ENCODE measurements at regions not wholly inside any gene's neighbourhood (a gene's known extent, or its start where the extent isn't known, plus 50 kb on each side); places are given as distances from the start of the nearest gene placed in this dataset.

DNA sequence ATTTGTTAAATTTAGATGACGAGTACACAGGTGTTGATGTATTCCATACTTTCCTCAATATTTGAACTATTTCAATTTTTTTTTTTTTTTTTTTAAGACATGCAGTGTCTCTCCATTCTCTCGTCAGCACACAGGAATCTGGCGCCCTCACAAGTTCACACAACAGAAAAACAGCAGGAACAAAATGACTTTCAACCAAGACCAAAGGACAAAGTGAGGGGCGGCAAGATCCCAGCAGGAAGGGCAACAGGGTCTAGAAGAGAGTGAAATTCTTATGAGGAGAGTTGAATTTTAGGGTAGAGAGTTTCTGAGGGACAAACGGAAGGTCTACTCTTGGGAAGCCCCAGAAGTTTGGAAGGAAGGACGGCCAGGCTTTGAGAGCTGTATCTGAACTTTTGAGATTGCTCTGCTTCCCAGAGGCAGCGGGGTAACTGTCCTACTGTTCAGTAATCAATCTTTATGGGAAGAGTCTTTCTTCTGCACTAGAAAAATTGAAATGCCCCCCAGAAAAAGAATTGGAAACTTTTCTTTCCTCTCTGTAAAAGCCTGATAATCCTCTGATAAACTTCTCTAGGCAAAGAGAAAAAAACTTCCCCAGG lies 760.2 kb downstream of the RAB28 start:
- peak overlapping the region; percentile 52 for H3K4me3 Mint-ChIP-seq (ENCODE audit: unreplicated experiment)
- intact Hi-C loops (cut with micrococcal nuclease; ENCODE audit: unreplicated experiment), result loop anchor here (1.0 kb wide), 2 partner anchors 45 to 91 kb away; no protein-coding TSS in a partner anchor

DNA sequence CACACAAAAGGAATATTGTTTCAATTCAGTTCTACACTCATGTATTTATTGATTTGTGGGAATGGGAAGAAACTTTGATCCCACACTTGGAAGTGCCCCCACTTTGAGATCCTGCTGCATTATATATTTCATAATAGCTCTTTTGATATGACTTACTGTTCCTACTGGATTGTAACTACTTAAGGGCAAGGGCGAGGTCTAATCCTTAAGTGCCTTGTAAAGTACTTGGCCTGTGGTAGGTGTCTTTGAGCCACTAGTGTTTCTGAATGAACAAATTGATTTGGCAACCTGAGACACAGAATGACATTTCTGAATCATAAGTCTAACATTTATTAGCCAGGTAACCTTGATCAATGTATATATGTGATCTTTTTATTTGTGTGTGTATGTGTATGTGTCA lies 767.2 kb downstream of the RAB28 start:
- Mint-ChIP-seq H3K27ac (ENCODE audit: unreplicated experiment) (no peak overlapping the region), H3K4me3 (ENCODE audit: unreplicated experiment) (no peak overlapping the region), H3K4me1 (ENCODE audit: low read depth, unreplicated experiment) (peaks cover 7% of the 10 kb centered on the region), H3K27me3 (ENCODE audit: insufficient read depth, unreplicated experiment) (no peaks in the 10 kb centered on the region), H3K36me3 (ENCODE audit: insufficient read depth, unreplicated experiment) (no peaks in the 10 kb centered on the region), H3K9me3 (ENCODE audit: unreplicated experiment) (no peaks in the 10 kb centered on the region)
- no peak for DNase-seq
- TF ChIP-seq, protein P1, sequence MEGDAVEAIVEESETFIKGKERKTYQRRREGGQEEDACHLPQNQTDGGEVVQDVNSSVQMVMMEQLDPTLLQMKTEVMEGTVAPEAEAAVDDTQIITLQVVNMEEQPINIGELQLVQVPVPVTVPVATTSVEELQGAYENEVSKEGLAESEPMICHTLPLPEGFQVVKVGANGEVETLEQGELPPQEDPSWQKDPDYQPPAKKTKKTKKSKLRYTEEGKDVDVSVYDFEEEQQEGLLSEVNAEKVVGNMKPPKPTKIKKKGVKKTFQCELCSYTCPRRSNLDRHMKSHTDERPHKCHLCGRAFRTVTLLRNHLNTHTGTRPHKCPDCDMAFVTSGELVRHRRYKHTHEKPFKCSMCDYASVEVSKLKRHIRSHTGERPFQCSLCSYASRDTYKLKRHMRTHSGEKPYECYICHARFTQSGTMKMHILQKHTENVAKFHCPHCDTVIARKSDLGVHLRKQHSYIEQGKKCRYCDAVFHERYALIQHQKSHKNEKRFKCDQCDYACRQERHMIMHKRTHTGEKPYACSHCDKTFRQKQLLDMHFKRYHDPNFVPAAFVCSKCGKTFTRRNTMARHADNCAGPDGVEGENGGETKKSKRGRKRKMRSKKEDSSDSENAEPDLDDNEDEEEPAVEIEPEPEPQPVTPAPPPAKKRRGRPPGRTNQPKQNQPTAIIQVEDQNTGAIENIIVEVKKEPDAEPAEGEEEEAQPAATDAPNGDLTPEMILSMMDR (IDR thresholded peaks at IDR 0.05; ENCODE audit: insufficient read depth in 1 of 2, low read depth in 1 of 2, low read length in 1 of 2, severe bottlenecking in 1 of 2, unreplicated experiment in 1 of 2), result no peak
- CTCF ChIA-PET, result no interaction called here
- Histone ChIP-seq H3K27me3 (replicated peaks; ENCODE audit: control insufficient read depth, insufficient read depth, low read length) (no peaks in the 10 kb centered on the region), H3K4me3 (ENCODE audit: low read depth, low read length) (no peak overlapping the region), H3K4me1 (no peaks in the 10 kb centered on the region), H3K36me3 (ENCODE audit: control insufficient read depth, insufficient read depth, low read length) (no peaks in the 10 kb centered on the region), H3K9me3 (no peaks in the 10 kb centered on the region)
- intact Hi-C loops (cut with micrococcal nuclease; ENCODE audit: unreplicated experiment), result no loop called here
- BruUV-seq (replicated peaks), result no TSS peak
- POLR2A ChIA-PET, result no interaction called here

More for the DNA sequence above, 760.2 kb downstream of the RAB28 start:
- no peaks in the 10 kb centered on the region for H3K9me3 ChIP-seq
- no peaks in the 10 kb centered on the region for H3K27me3 ChIP-seq (replicated peaks; ENCODE audit: control insufficient read depth, insufficient read depth, low read length)
- CTCF ChIA-PET, result interaction anchor here (0.7 kb wide), 1 partner anchor 819 kb away, joined by 3 read pairs; no protein-coding TSS in a partner anchor
- TF ChIP-seq, protein P1 (IDR thresholded peaks at IDR 0.05; ENCODE audit: insufficient read depth in 1 of 2, low read depth in 1 of 2, low read length in 1 of 2, severe bottlenecking in 1 of 2, unreplicated experiment in 1 of 2), result no peak
- no peaks in the 10 kb centered on the region for H3K36me3 ChIP-seq (ENCODE audit: control insufficient read depth, insufficient read depth, low read length)
- Mint-ChIP-seq H3K27ac (ENCODE audit: unreplicated experiment) (peak overlapping the region; percentile 24), H3K36me3 (ENCODE audit: insufficient read depth, unreplicated experiment) (no peaks in the 10 kb centered on the region), H3K4me1 (ENCODE audit: low read depth, unreplicated experiment) (peaks cover 7% of the 10 kb centered on the region), H3K27me3 (ENCODE audit: insufficient read depth, unreplicated experiment) (peaks cover 6% of the 10 kb centered on the region), H3K9me3 (ENCODE audit: unreplicated experiment) (no peaks in the 10 kb centered on the region)
- H3K4me1 ChIP-seq, result 0 out of 2 replicates have a peak, but pooled peaks cover 5% of the 10 kb centered on the region
- BruUV-seq (replicated peaks), result no TSS peak
- POLR2A ChIA-PET, result no interaction called here
- DNase-seq, result peak in 1 of 2 experiments; percentile 24
- H3K4me3 ChIP-seq (ENCODE audit: low read depth, low read length), result no peak overlapping the region

DNA sequence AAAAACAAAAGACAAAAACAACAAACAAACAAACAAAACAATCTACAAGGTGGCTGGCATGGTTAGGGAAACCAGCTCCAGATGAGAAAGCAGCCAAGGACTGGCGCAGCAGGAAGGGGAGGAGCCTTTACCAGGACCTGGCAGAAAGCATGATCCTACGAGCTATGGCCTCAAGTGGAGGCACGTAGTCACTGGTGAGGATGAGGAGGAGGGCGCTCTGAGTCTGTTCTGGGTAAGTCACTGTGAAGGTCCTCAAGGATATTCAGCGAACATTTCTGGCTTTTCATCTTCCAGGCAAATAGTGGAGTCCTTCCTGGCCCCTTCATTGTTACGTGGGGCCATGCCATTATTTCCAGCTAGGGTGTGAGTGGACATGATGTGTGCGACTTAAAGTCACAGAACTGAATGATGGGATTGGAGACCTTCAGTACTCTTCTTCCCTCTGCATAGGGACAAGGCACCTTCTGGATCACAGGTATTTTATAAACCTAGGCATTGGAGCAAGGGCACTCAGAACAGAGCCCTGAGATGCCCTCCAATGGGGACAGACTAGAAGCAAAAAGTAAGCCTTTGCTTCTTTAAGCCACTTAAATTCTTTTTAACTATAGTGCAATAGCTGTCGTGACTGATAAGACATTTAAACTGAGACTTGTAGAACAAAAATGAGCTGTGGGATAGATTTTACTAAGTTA lies 771.3 kb downstream of the RAB28 start:
- ChIA-PET CTCF (no interaction called here), POLR2A (no interaction called here)
- H3K4me3 Mint-ChIP-seq (ENCODE audit: unreplicated experiment), result no peak overlapping the region
- intact Hi-C loops (cut with micrococcal nuclease; ENCODE audit: unreplicated experiment), result no loop called here
- H3K27ac Mint-ChIP-seq (ENCODE audit: unreplicated experiment), result no peak overlapping the region
- Histone ChIP-seq H3K36me3 (ENCODE audit: control insufficient read depth, insufficient read depth, low read length) (no peaks in the 10 kb centered on the region), H3K27me3 (replicated peaks; ENCODE audit: control insufficient read depth, insufficient read depth, low read length) (no peaks in the 10 kb centered on the region), H3K9me3 (no peaks in the 10 kb centered on the region), H3K4me3 (ENCODE audit: low read depth, low read length) (no peak overlapping the region), H3K4me1 (peaks cover 8% of the 10 kb centered on the region)
- peaks cover 1% of the 10 kb centered on the region for H3K4me1 Mint-ChIP-seq (ENCODE audit: low read depth, unreplicated experiment)
- H3K36me3 Mint-ChIP-seq (ENCODE audit: insufficient read depth, unreplicated experiment), result no peaks in the 10 kb centered on the region
- H3K9me3 Mint-ChIP-seq (ENCODE audit: unreplicated experiment), result peaks cover 2% of the 10 kb centered on the region
- TF ChIP-seq, protein P1 (IDR thresholded peaks at IDR 0.05; ENCODE audit: insufficient read depth in 1 of 2, low read depth in 1 of 2, low read length in 1 of 2, severe bottlenecking in 1 of 2, unreplicated experiment in 1 of 2), result no peak
- no peaks in the 10 kb centered on the region for H3K27me3 Mint-ChIP-seq (ENCODE audit: insufficient read depth, unreplicated experiment)
- no peak for DNase-seq
- BruUV-seq (replicated peaks), result no TSS peak

All from Caco-2 (cell line).